Spleen (tissue), 11 donors: ENCODE measurements at regions not wholly inside any gene's neighbourhood (a gene's known extent, or its start where the extent isn't known, plus 50 kb on each side); places are given as distances from the start of the nearest gene placed in this dataset.

Source experiments
- DNase-seq: peaks from one replicate; pipeline ENCODE4 v3.0.0-alpha.2; 2020
- H3K27ac ChIP-seq, 8 donors: fragments of 200-600 bp; sonication (generic) in 7 of 8; 1 replicate in 4 of 8; 2 replicates in 4 of 8; pipeline versions ENCODE4 v1.5.0 to v1.8.0; 2016 to 2021; ENCODE audit warnings: inconsistent platforms in 4 of 8, mild to moderate bottlenecking in 4 of 8, moderate library complexity in 1 of 8
- H3K27me3 ChIP-seq, 7 donors: fragments of 200-600 bp; sonication (generic) in 6 of 7; replicated peaks in 1 of 7; 1 replicate in 4 of 7; 2 replicates in 3 of 7; pipeline versions ENCODE4 v1.5.0 to v1.8.0; 2016 to 2021; ENCODE audit warnings: inconsistent platforms in 3 of 7, mild to moderate bottlenecking in 1 of 7
- H3K36me3 ChIP-seq, 6 donors: fragments of 200-600 bp; sonication (generic) in 5 of 6; 1 replicate in 4 of 6; 2 replicates in 2 of 6; pipeline versions ENCODE4 v1.5.0 to v1.8.0; 2016 to 2021; ENCODE audit warnings: inconsistent platforms in 2 of 6
- H3K4me1 ChIP-seq, 6 donors: fragments of 200-600 bp; sonication (generic) in 5 of 6; 1 replicate in 3 of 6; 2 replicates in 3 of 6; pipeline versions ENCODE4 v1.5.0 to v1.8.0; 2016 to 2021; ENCODE audit warnings: inconsistent platforms in 3 of 6
- H3K4me3 ChIP-seq, 8 donors: fragments of 200-600 bp; sonication (generic) in 7 of 8; 1 replicate in 4 of 8; 2 replicates in 4 of 8; pipeline versions ENCODE4 v1.5.0 to v1.8.0; 2016 to 2021; ENCODE audit warnings: inconsistent platforms in 4 of 8, mild to moderate bottlenecking in 4 of 8, moderate library complexity in 2 of 8
- H3K9me3 ChIP-seq, 8 donors: fragments of 200-600 bp; sonication (generic) in 7 of 8; 1 replicate in 4 of 8; 2 replicates in 4 of 8; pipeline versions ENCODE4 v1.5.0 to v1.8.0; 2016 to 2021; ENCODE audit warnings: inconsistent platforms in 4 of 8
- CTCF ChIP-seq, 11 experiments: fragments of 200-600 bp in 7 of 11; fragments of 450-650 bp in 4 of 11; sonication (generic) in 4 of 11; IDR thresholded peaks in 8 of 11; conservative IDR thresholded peaks in 3 of 11; 1 replicate in 7 of 11; 2 replicates in 4 of 11; pipeline versions ENCODE4 v1.4.0 to v1.8.0; 2016 to 2021; ENCODE audit warnings: antibody characterized with exemption in 11 of 11, inconsistent platforms in 4 of 11, mild to moderate bottlenecking in 1 of 11
- POLR2A ChIP-seq, 3 donors: fragments of 450-650 bp; IDR thresholded peaks; one replicate each; pipeline ENCODE4 v1.5.1; 2017; ENCODE audit warnings: antibody characterized with exemption in 3 of 3, mild to moderate bottlenecking in 1 of 3
- POLR2AphosphoS5 ChIP-seq, 3 donors: sonication (generic); formaldehyde crosslinking; IDR thresholded peaks; one replicate each; pipeline ENCODE4 v1.5.1; 2017; ENCODE audit warnings: antibody characterized with exemption in 3 of 3
- WGBS, 5 donors: extraction: QIAGEN DNeasy Blood & Tissue Kit in 3 of 5; methylation state at CpG; one replicate each; pipeline versions ENCODE4 v1.1.5 to v1.1.7; 2013 to 2018; 5-methylcytosine and 5-hydroxymethylcytosine counted together
- intact Hi-C: fragments of 100-400 bp; cut with DNase I; formaldehyde crosslinking; loops from one replicate; pipeline ENCODE4 v1.15.0; 2023; ENCODE audit warnings: low total_unique reads
- donor health status: healthy with polysubstance abuse.
- donor health status: DM: no; HTN: no; CAD: no; lungs with moderate emphysema.
- donor health status: DM: no; HTN: no; CAD: no.
- donor health status: Bipolar disorder and iron deficiency.
- donor health status: healthy.
- donor health status: DM: no; HTN: no; CAD: no.
- donor health status: DM: yes; HTN: yes; CAD: no.

GRCh38 chr6:140068801-140069200, 694.4 kb upstream of the CITED2 start:
- WGBS, 5 donors: 73 to 91% (median 81%) methylated on average over 3 of the region's 3 CpGs
- peaks cover 0 to 13% (median 0%) of the 10 kb centered on the region in 6 donors for H3K4me1 ChIP-seq
- no peak for DNase-seq
- intact Hi-C loops: no loop called here
- H3K4me3 ChIP-seq: no peak overlapping the region
- H3K36me3 ChIP-seq: no peaks in the 10 kb centered on the region
- H3K9me3 ChIP-seq: no peaks in the 10 kb centered on the region
- no peaks in the 10 kb centered on the region for H3K27me3 ChIP-seq
- no peak overlapping the region for H3K27ac ChIP-seq
- TF ChIP-seq POLR2AphosphoS5 (IDR thresholded peaks at IDR 0.05): no peak
- TF ChIP-seq POLR2A (IDR thresholded peaks at IDR 0.05): no peak
- no peak for TF ChIP-seq CTCF (IDR thresholded peaks at IDR 0.05 in 8 of 11, conservative IDR thresholded peaks at IDR 0.05 in 3 of 11)

GRCh38 chr6:140064366-140064765, 689.9 kb upstream of the CITED2 start:
- Histone ChIP-seq H3K27me3 (no peaks in the 10 kb centered on the region), H3K4me3 (no peak overlapping the region), H3K27ac (peak overlapping the region in 1 of 8 donors; percentile 42), H3K9me3 (no peaks in the 10 kb centered on the region), H3K36me3 (no peaks in the 10 kb centered on the region), H3K4me1 (peaks cover 0 to 4% (median 0%) of the 10 kb centered on the region in 6 donors)
- intact Hi-C loops: no loop called here
- WGBS, 5 donors: 84 to 95% (median 92%) methylated on average over 7 of the region's 7 CpGs
- no peak for DNase-seq
- no peak for TF ChIP-seq POLR2A (IDR thresholded peaks at IDR 0.05)
- TF ChIP-seq POLR2AphosphoS5 (IDR thresholded peaks at IDR 0.05): no peak
- TF ChIP-seq CTCF (IDR thresholded peaks at IDR 0.05 in 8 of 11, conservative IDR thresholded peaks at IDR 0.05 in 3 of 11): no peak

- Histone ChIP-seq H3K4me1 (peaks cover 0 to 4% (median 0%) of the 10 kb centered on the region in 6 donors), H3K4me3 (no peak overlapping the region), H3K9me3 (no peaks in the 10 kb centered on the region), H3K36me3 (no peaks in the 10 kb centered on the region), H3K27ac (peak overlapping the region in 7 of 8 donors; percentile 16 to 67 (median 45)), H3K27me3 (no peaks in the 10 kb centered on the region)
- intact Hi-C loops: no loop called here
- TF ChIP-seq POLR2A (IDR thresholded peaks at IDR 0.05) (no peak), POLR2AphosphoS5 (IDR thresholded peaks at IDR 0.05) (no peak), CTCF (IDR thresholded peaks at IDR 0.05 in 8 of 11, conservative IDR thresholded peaks at IDR 0.05 in 3 of 11) (no peak)
- DNase-seq: no peak
Observed at GRCh38 chr6:140063021-140063399, 688.6 kb upstream of the CITED2 start.

- Histone ChIP-seq H3K27me3 (no peaks in the 10 kb centered on the region), H3K36me3 (no peaks in the 10 kb centered on the region), H3K4me1 (peaks cover 0 to 4% (median 0%) of the 10 kb centered on the region in 6 donors), H3K9me3 (no peaks in the 10 kb centered on the region), H3K27ac (peak overlapping the region in 7 of 8 donors; percentile 16 to 67 (median 45)), H3K4me3 (no peak overlapping the region)
- TF ChIP-seq POLR2AphosphoS5 (IDR thresholded peaks at IDR 0.05) (no peak), CTCF (IDR thresholded peaks at IDR 0.05 in 8 of 11, conservative IDR thresholded peaks at IDR 0.05 in 3 of 11) (no peak), POLR2A (IDR thresholded peaks at IDR 0.05) (no peak)
- intact Hi-C loops: no loop called here
- 50 to 69% (median 65%) methylated on average over 3 of the region's 3 CpGs for WGBS, 5 donors
- DNase-seq: no peak
Observed at GRCh38 chr6:140062043-140063020, 687.9 kb upstream of the CITED2 start.
